Erythroblast (primary cell): ENCODE measurements at regions not wholly inside any gene's neighbourhood (a gene's known extent, or its start where the extent isn't known, plus 50 kb on each side); places are given as distances from the start of the nearest gene placed in this dataset.

Source experiments
- DNase-seq, 2 experiments: peaks; one replicate each; lab custom pipeline; 2025; lab: John Stamatoyannopoulos, UW
- GATA1 ChIP-seq: IDR thresholded peaks from 2 replicates; pipeline ENCODE4 v1.6.1; 2011; ENCODE audit warnings: low read depth, mild to moderate bottlenecking, control low read depth, low read length, moderate library complexity
- POLR2A ChIP-seq: IDR thresholded peaks from 2 replicates; pipeline ENCODE4 v1.6.1; 2011; ENCODE audit warnings: mild to moderate bottlenecking, low read length

GRCh38 chr18:40558706-40559392 lies 1396.2 kb upstream of the PIK3C3 start:
- TF ChIP-seq GATA1 (no peak), POLR2A (no peak)
- no peak for DNase-seq

GRCh38 chr18:40555914-40556313 lies 1399.1 kb upstream of the PIK3C3 start:
- TF ChIP-seq POLR2A, result no peak
- DNase-seq, result no peak

- TF ChIP-seq POLR2A, result no peak
- TF ChIP-seq GATA1, result no peak
Measured at GRCh38 chr18:40553029-40553428, 1402.0 kb upstream of the PIK3C3 start.

GRCh38 chr18:40546875-40547274 lies 1408.2 kb upstream of the PIK3C3 start:
- DNase-seq, result no peak
- TF ChIP-seq GATA1 (no peak), POLR2A (no peak)

More at GRCh38 chr18:40553029-40553428, 1402.0 kb upstream of the PIK3C3 start:
- no peak for DNase-seq

GRCh38 chr18:40534723-40535122 lies 1420.3 kb upstream of the PIK3C3 start:
- DNase-seq, result no peak
- TF ChIP-seq GATA1, result no peak
- no peak for TF ChIP-seq POLR2A

GRCh38 chr18:40532046-40532445 lies 1423.0 kb upstream of the PIK3C3 start:
- DNase-seq, result no peak
- TF ChIP-seq POLR2A (no peak), GATA1 (no peak)

- no peak for DNase-seq
- TF ChIP-seq GATA1, result no peak
- TF ChIP-seq POLR2A, result no peak
Measured at GRCh38 chr18:40531051-40531450, 1424.0 kb upstream of the PIK3C3 start.

- no peak for TF ChIP-seq GATA1
- no peak for TF ChIP-seq POLR2A
Measured at GRCh38 chr18:40529478-40529877, 1425.6 kb upstream of the PIK3C3 start.

GRCh38 chr18:40524881-40525280 lies 1430.2 kb upstream of the PIK3C3 start:
- no peak for TF ChIP-seq POLR2A
- TF ChIP-seq GATA1, result no peak
- no peak for DNase-seq

More at GRCh38 chr18:40529478-40529877, 1425.6 kb upstream of the PIK3C3 start:
- no peak for DNase-seq

- TF ChIP-seq POLR2A (no peak), GATA1 (no peak)
- DNase-seq, result no peak
Measured at GRCh38 chr18:40523287-40523686, 1431.7 kb upstream of the PIK3C3 start.

GRCh38 chr18:40501026-40501425 lies 1454.0 kb upstream of the PIK3C3 start:
- no peak for TF ChIP-seq GATA1
- TF ChIP-seq POLR2A, result no peak
- DNase-seq, result no peak

GRCh38 chr18:40494603-40495002 lies 1460.4 kb upstream of the PIK3C3 start:
- no peak for DNase-seq
- TF ChIP-seq GATA1, result no peak
- TF ChIP-seq POLR2A, result no peak

GRCh38 chr18:40493316-40493715 lies 1461.7 kb upstream of the PIK3C3 start:
- DNase-seq, result no peak
- TF ChIP-seq POLR2A (no peak), GATA1 (no peak)

- no peak for DNase-seq
- TF ChIP-seq GATA1, result no peak
Measured at GRCh38 chr18:40489301-40489700, 1465.7 kb upstream of the PIK3C3 start.

- TF ChIP-seq GATA1, result no peak
- no peak for DNase-seq
Measured at GRCh38 chr18:40485318-40485717, 1469.7 kb upstream of the PIK3C3 start.
